Upper lobe of left lung (tissue), 4 donors: ENCODE measurements at regions not wholly inside any gene's neighbourhood (a gene's known extent, or its start where the extent isn't known, plus 50 kb on each side); places are given as distances from the start of the nearest gene placed in this dataset.

Source experiments
- POLR2A ChIP-seq, 4 donors: fragments of 450-650 bp; IDR thresholded peaks; one replicate each; pipeline ENCODE4 v1.5.1; 2016 to 2017; ENCODE audit warnings: antibody characterized with exemption in 4 of 4, mild to moderate bottlenecking in 2 of 4
- POLR2AphosphoS5 ChIP-seq, 2 donors: sonication (generic); formaldehyde crosslinking; IDR thresholded peaks; one replicate each; pipeline ENCODE4 v1.5.1; 2017; ENCODE audit warnings: antibody characterized with exemption in 2 of 2
- TF ChIP-seq, protein P1 (sequence below), 6 experiments: fragments of 450-650 bp in 4 of 6; fragments of 200-600 bp in 2 of 6; sonication (generic) in 2 of 6; IDR thresholded peaks; one replicate each; pipeline ENCODE4 v1.5.1; 2016 to 2019; ENCODE audit warnings: antibody characterized with exemption in 6 of 6

DNA sequence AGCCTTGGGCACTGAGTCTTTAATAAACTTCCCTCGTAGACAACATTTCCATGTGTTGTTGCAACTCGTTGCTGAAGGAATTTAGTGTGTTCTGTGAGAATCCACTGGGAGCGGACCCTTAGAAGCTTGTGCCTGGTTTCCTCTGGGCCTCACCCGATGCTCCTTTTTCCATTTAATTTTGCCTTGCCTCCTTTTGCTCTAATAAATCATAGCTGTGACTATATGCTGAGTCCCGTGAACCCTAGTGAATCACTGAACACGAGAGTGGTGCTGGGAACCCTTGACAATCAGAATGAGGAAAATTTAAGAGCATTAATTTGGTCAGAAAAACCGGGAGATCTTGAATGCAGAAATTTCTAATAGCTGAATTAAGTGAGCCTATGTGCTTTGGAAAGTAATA lies 291.1 kb upstream of the ZNF608 start:
- TF ChIP-seq, protein P1, sequence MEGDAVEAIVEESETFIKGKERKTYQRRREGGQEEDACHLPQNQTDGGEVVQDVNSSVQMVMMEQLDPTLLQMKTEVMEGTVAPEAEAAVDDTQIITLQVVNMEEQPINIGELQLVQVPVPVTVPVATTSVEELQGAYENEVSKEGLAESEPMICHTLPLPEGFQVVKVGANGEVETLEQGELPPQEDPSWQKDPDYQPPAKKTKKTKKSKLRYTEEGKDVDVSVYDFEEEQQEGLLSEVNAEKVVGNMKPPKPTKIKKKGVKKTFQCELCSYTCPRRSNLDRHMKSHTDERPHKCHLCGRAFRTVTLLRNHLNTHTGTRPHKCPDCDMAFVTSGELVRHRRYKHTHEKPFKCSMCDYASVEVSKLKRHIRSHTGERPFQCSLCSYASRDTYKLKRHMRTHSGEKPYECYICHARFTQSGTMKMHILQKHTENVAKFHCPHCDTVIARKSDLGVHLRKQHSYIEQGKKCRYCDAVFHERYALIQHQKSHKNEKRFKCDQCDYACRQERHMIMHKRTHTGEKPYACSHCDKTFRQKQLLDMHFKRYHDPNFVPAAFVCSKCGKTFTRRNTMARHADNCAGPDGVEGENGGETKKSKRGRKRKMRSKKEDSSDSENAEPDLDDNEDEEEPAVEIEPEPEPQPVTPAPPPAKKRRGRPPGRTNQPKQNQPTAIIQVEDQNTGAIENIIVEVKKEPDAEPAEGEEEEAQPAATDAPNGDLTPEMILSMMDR (IDR thresholded peaks at IDR 0.05), result no peak
- TF ChIP-seq POLR2AphosphoS5 (IDR thresholded peaks at IDR 0.05) (no peak), POLR2A (IDR thresholded peaks at IDR 0.05) (no peak)
